ENCODE measurements at regions not wholly inside any gene's neighbourhood (a gene's known extent, or its start where the extent isn't known, plus 50 kb on each side); places are given as distances from the start of the nearest gene placed in this dataset.

DNA sequence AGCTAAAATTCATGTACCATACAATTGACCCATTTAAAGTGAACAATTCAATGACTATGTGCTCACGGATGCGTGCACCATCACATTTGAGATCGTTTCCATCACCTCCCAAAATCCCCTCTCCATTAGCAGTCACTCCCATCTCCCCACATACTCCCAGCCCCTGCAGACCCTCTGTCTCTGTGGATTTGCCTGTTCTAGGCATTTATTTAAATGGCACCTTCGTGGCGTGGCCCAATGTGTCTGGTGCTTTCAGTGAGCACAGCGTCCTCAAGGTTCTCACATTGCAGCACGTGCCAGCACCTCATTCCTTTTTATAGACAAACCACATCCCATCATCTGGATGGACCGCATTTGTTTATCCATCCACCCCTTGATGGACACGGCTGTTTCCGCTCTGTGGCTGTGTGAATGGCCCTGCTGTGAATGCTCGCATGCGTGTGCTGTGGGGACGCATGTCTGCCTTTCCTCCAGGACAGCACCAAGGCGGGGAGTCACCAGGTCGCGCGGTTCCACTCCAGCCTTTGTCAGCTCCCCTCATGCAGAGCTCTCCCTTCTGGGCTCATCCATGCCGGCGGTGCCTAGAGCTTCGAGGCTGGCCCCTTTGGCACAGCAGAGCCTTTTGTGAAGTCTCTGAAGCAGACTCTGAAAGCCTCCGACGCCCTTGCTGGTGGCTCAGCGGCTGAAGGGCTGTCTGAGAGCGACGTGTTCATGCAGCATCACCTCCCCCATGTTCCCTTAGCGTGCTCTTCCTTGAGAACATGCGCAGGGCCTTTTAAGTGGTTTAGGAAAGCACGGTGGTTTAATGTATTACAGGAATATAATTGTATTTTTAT lies 184.4 kb downstream of the KIF26A start:
- Histone ChIP-seq H3K4me2 (ENCODE audit: low read length) (no peak overlapping the region), H3K9me2 (ENCODE audit: insufficient read depth) (no peaks in the 10 kb centered on the region), H2AFZ (ENCODE audit: low read depth, low read length, poor library complexity, severe bottlenecking) (no peak overlapping the region), H3K36me3 (ENCODE audit: control insufficient read depth in 1 of 2, insufficient read depth in 2 of 2, low read length in 2 of 2) (no peaks in the 10 kb centered on the region), H3K4me1 (ENCODE audit: control insufficient read depth in 1 of 2, insufficient read depth in 2 of 2, low read length in 2 of 2) (no peaks in the 10 kb centered on the region), H3K79me2 (ENCODE audit: insufficient read depth, low read length) (no peaks in the 10 kb centered on the region), H4K20me1 (ENCODE audit: insufficient read depth) (no peaks in the 10 kb centered on the region), H3K9ac (ENCODE audit: low read length) (no peak overlapping the region), H3K27me3 (ENCODE audit: insufficient read depth, low read length) (no peaks in the 10 kb centered on the region), H3K9me3 (ENCODE audit: control insufficient read depth in 1 of 2, insufficient read depth in 1 of 2, low read depth in 1 of 2, low read length in 2 of 2) (no peaks in the 10 kb centered on the region), H3K27ac (ENCODE audit: low read depth, low read length) (no peak overlapping the region), H3K4me3 (replicated peaks in 1 of 2; ENCODE audit: low read depth in 1 of 2, low read length in 2 of 2) (no peak overlapping the region)
- ChIA-PET POLR2A (no interaction called here), CTCF (no interaction called here), RAD21 (ENCODE audit: low non-redundant PET in 1 of 2, low total read pairs in 2 of 2, uncharacterized antibody in 2 of 2, unreplicated experiment in 2 of 2) (no interaction called here)
- ATAC-seq (no peak), DNase-seq (ENCODE audit: low read depth, low spot score) (no peak)
- intact Hi-C loops (cut with micrococcal nuclease) = no loop called here
- BruUV-seq (replicated peaks) = no TSS peak
- TF ChIP-seq, protein P1, sequence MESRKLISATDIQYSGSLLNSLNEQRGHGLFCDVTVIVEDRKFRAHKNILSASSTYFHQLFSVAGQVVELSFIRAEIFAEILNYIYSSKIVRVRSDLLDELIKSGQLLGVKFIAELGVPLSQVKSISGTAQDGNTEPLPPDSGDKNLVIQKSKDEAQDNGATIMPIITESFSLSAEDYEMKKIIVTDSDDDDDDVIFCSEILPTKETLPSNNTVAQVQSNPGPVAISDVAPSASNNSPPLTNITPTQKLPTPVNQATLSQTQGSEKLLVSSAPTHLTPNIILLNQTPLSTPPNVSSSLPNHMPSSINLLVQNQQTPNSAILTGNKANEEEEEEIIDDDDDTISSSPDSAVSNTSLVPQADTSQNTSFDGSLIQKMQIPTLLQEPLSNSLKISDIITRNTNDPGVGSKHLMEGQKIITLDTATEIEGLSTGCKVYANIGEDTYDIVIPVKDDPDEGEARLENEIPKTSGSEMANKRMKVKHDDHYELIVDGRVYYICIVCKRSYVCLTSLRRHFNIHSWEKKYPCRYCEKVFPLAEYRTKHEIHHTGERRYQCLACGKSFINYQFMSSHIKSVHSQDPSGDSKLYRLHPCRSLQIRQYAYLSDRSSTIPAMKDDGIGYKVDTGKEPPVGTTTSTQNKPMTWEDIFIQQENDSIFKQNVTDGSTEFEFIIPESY (IDR thresholded peaks at IDR 0.05; ENCODE audit: extremely low read depth, insufficient replicate concordance, low read length) = no peak
- no peak for TF ChIP-seq EGR1 (IDR thresholded peaks at IDR 0.05; ENCODE audit: low read depth)
- TF ChIP-seq, protein P2, sequence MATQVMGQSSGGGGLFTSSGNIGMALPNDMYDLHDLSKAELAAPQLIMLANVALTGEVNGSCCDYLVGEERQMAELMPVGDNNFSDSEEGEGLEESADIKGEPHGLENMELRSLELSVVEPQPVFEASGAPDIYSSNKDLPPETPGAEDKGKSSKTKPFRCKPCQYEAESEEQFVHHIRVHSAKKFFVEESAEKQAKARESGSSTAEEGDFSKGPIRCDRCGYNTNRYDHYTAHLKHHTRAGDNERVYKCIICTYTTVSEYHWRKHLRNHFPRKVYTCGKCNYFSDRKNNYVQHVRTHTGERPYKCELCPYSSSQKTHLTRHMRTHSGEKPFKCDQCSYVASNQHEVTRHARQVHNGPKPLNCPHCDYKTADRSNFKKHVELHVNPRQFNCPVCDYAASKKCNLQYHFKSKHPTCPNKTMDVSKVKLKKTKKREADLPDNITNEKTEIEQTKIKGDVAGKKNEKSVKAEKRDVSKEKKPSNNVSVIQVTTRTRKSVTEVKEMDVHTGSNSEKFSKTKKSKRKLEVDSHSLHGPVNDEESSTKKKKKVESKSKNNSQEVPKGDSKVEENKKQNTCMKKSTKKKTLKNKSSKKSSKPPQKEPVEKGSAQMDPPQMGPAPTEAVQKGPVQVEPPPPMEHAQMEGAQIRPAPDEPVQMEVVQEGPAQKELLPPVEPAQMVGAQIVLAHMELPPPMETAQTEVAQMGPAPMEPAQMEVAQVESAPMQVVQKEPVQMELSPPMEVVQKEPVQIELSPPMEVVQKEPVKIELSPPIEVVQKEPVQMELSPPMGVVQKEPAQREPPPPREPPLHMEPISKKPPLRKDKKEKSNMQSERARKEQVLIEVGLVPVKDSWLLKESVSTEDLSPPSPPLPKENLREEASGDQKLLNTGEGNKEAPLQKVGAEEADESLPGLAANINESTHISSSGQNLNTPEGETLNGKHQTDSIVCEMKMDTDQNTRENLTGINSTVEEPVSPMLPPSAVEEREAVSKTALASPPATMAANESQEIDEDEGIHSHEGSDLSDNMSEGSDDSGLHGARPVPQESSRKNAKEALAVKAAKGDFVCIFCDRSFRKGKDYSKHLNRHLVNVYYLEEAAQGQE (IDR thresholded peaks at IDR 0.05; ENCODE audit: low read depth) = no peak
- TF ChIP-seq FOSL1 (IDR thresholded peaks at IDR 0.05; ENCODE audit: low read depth) = no peak
- no peak for TF ChIP-seq RAD21 (IDR thresholded peaks at IDR 0.05; ENCODE audit: low read depth)
- TF ChIP-seq, protein P3, sequence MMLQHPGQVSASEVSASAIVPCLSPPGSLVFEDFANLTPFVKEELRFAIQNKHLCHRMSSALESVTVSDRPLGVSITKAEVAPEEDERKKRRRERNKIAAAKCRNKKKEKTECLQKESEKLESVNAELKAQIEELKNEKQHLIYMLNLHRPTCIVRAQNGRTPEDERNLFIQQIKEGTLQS (IDR thresholded peaks at IDR 0.05) = no peak
- TF ChIP-seq EZH2 (IDR thresholded peaks at IDR 0.05) = no peak
- TF ChIP-seq POLR2A (IDR thresholded peaks at IDR 0.05; ENCODE audit: borderline replicate concordance, extremely low read depth, insufficient read depth, insufficient read length) = no peak
- no peak for TF ChIP-seq EZH2phosphoT487 (IDR thresholded peaks at IDR 0.05; ENCODE audit: borderline replicate concordance)
- no peak for TF ChIP-seq ZNF274 (IDR thresholded peaks at IDR 0.05; ENCODE audit: low read depth, low read length)
- no peak for TF ChIP-seq SRF (IDR thresholded peaks at IDR 0.05; ENCODE audit: low read depth)
- TF ChIP-seq ELF1 (IDR thresholded peaks at IDR 0.05; ENCODE audit: borderline replicate concordance, low read depth) = no peak
- TF ChIP-seq CEBPB (IDR thresholded peaks at IDR 0.05; ENCODE audit: low read depth) = no peak
- TF ChIP-seq, protein P4, sequence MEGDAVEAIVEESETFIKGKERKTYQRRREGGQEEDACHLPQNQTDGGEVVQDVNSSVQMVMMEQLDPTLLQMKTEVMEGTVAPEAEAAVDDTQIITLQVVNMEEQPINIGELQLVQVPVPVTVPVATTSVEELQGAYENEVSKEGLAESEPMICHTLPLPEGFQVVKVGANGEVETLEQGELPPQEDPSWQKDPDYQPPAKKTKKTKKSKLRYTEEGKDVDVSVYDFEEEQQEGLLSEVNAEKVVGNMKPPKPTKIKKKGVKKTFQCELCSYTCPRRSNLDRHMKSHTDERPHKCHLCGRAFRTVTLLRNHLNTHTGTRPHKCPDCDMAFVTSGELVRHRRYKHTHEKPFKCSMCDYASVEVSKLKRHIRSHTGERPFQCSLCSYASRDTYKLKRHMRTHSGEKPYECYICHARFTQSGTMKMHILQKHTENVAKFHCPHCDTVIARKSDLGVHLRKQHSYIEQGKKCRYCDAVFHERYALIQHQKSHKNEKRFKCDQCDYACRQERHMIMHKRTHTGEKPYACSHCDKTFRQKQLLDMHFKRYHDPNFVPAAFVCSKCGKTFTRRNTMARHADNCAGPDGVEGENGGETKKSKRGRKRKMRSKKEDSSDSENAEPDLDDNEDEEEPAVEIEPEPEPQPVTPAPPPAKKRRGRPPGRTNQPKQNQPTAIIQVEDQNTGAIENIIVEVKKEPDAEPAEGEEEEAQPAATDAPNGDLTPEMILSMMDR (IDR thresholded peaks at IDR 0.05 in 2 of 3, conservative IDR thresholded peaks at IDR 0.05 in 1 of 3; ENCODE audit: borderline replicate concordance in 1 of 3, insufficient read depth in 1 of 3, low read depth in 2 of 3, low read length in 2 of 3) = no peak
- TF ChIP-seq JUND (IDR thresholded peaks at IDR 0.05) = no peak
- no peak for TF ChIP-seq TCF7L2 (IDR thresholded peaks at IDR 0.05; ENCODE audit: borderline replicate concordance, extremely low read depth, insufficient read depth, insufficient read length)
- TF ChIP-seq SP1 (IDR thresholded peaks at IDR 0.05; ENCODE audit: low read depth) = no peak
